IPS-18c (cell line): ENCODE measurements at regions not wholly inside any gene's neighbourhood (a gene's known extent, or its start where the extent isn't known, plus 50 kb on each side); places are given as distances from the start of the nearest gene placed in this dataset.
"Not testable (repeated sequence)": the region's sequence is repeated elsewhere in the genome, so short reads cannot be mapped to it uniquely, and the experiment has no call there.

ENCODE experiments used
- H3K4me3 ChIP-seq: 2 replicates; pipeline ENCODE4 v1.7.0; 2013; ENCODE audit warnings: low read depth, mild to moderate bottlenecking, low read length, moderate library complexity; ENCODE audit not compliant: insufficient read depth
- H3K9me3 ChIP-seq: one replicate; pipeline ENCODE4 v1.6.1; 2013; ENCODE audit warnings: mild to moderate bottlenecking, low read length, moderate library complexity; ENCODE audit not compliant: control insufficient read depth, insufficient read depth

DNA sequence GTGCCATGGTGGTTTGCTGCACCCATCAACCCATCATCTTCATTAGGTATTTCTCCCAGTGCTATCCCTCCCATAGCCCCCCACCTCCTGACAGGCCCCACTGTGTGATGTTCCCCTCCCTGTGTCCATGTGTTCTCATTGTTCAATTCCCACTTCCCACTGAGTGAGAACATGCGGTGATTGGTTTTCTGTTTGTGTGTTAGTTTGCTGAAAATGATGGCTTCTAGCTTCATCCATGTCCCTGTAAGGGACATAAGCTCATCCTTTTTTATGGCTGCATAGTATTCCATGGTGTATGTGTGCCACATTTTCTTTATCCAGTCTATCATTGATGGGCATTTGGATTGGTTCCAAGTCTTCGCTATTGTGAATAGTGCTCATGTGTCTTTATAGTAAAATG, 865.9 kb upstream of the CDH10 start:
- not testable (repeated sequence) for H3K4me3 ChIP-seq, H3K9me3 ChIP-seq

DNA sequence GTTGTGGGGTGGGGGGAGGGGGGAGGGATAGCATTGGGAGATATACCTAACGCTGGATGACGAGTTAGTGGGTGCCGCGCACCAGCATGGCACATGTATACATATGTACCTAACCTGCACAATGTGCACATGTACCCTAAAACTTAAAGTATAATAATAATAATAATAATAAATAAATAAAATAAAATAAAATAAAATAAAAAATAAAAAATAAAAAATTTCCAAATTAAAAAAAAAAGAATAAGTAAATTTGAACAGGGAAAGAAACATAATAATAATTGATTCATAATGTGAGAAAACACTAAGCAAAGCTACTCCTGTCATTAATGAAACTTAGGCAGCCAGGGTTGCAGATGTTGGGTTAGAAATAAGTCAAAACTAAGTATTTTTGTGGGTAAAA, 863.2 kb upstream of the CDH10 start:
- not testable (repeated sequence) for H3K9me3 ChIP-seq

DNA sequence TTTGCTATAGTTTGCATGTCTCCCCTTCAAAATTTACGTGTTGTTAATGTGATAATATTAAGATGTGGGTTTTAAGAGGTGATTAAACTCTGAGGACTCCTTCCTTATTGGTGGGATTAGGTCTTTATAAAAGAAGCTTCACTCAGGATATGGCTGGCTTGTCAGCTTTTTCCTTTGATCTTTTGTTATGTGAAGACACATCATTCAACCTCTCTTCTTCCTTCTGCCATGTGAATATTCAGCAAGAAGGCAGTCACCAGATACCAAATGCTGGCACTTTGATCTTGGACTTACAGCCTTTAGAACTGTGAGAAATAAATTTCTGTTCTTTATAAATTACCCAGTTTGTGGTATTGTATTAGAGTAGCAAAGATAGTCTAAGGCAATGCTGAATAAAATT, 855.9 kb upstream of the CDH10 start:
- Histone ChIP-seq H3K9me3 (no peaks in the 10 kb centered on the region), H3K4me3 (no peak overlapping the region)

More for the DNA sequence above, 863.2 kb upstream of the CDH10 start:
- not testable (repeated sequence) for H3K4me3 ChIP-seq

DNA sequence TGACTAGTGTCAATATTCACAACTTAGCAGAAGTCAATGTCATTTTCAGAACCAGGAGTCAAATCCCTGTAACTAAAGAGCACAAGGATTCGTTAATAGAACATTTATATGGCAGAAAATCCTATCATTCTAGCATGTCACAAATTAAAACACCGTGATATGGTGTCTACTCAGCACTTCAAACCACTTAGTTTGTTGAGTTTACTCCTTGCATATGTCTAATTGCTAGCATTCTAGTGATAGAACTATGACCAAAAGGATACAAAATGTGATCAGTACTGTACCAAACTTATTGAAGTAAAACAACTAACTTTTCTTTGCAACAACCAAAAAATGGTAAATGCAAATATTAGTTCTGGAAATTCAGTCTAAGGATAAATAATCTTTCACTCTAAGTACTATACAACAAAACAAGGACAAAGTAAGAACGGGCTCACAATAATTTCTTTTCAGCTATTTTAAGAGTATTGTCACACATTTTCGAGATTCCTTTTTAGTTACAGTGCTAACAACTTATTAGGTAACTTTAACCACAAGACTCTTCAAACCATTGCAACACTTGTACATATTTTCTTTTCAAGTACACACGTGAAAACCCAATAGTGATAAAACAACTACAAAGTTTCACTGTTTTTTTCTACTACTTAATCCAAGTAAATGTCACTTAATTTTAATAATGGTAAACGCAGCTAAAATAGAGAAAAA, 845.2 kb upstream of the CDH10 start:
- no peak overlapping the region for H3K4me3 ChIP-seq
- H3K9me3 ChIP-seq = no peaks in the 10 kb centered on the region

DNA sequence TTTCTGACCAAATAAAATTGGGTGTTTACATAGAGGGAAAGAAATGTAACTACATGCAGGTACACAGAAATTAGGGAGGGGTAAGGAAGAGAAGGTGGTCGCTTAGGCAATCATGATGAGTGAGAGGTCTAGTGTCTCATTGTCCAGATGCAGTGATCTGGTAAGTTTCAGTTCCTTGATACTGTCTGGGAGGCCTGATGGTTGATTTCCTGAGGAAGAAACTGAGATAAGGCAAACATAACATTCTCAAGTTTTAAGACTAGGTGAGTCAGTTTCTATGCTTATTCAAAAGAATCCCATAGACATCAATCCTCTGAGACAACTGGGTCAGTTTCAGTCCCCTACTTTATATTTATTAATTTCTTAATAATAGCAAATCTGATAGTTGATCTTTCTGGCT, 843.3 kb upstream of the CDH10 start:
- no peaks in the 10 kb centered on the region for H3K9me3 ChIP-seq
- H3K4me3 ChIP-seq = no peak overlapping the region

DNA sequence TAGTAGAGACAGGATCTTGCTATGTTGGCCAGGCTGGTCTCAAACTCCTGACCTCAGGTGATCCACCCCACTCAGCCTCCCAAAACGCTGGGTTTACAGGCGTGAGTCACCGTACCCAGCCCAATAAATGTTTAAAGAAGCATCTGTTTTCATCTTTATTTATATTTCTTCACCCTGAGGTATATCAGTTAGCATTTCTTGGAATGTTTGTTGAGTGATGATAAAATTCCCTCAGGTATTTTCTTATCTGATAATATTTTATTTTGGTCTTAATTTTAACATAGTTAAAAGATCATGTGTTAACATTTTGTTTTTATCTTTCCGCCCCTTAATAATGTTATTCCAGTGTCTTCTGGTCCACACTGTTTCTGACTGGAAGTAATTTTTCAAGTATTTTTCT, 839.6 kb upstream of the CDH10 start:
- H3K4me3 ChIP-seq = no peak overlapping the region
- no peaks in the 10 kb centered on the region for H3K9me3 ChIP-seq

DNA sequence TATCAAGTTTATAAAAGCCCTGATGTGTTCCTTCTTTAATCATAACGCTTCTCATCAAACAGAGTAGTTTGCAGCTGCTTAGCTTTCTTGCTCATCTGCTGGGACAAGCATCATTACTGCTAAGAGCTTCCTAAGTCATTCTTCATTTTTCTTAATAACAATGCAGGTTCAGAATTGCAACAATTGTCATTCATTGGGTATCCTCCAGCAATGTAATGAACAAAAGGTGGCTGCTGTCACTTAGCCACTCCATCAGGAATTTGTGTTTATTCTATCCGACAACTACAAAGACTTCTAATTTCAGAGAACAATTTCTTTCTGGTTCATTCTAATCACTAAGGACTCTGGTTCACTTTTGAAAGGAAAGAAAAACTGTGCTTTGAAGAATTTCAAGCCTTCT, 836.7 kb upstream of the CDH10 start:
- H3K9me3 ChIP-seq = no peaks in the 10 kb centered on the region
- H3K4me3 ChIP-seq = no peak overlapping the region

DNA sequence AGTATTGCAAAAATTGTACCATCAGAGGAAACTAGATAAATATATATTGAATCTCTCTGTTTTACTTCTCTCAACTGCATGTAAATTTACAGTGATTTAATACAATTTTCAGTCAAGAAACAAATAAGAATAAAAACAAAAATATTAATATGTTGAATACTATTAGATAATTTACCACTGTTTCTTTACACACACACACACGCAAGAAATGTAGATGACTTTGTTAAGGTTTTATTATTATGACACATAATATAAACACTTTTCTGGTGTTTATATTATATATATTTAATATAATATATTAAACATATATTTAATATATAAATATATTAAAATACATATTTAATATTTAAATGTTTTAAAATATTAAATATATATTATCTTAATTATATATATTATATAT, 814.3 kb upstream of the CDH10 start:
- peaks cover 2% of the 10 kb centered on the region for H3K9me3 ChIP-seq
- no peak overlapping the region for H3K4me3 ChIP-seq

DNA sequence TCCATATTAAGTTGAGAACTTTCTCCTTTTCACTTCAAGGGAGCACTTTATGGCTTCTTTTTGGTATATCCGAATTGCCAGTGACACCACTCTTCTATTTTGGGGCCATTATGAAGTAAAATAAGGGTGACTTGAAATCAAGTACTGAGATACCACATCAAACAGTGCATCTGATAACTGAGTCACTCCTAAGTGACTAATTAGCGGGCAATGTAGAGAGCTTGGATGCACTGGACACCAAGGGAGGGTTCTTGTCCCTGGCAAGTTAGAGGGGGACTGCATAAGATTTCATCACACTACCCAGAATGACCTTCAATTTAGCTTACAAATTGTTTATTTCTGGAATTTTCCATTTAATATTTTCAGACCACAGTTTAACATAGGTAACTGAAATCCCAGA, 813.9 kb upstream of the CDH10 start:
- no peak overlapping the region for H3K4me3 ChIP-seq

DNA sequence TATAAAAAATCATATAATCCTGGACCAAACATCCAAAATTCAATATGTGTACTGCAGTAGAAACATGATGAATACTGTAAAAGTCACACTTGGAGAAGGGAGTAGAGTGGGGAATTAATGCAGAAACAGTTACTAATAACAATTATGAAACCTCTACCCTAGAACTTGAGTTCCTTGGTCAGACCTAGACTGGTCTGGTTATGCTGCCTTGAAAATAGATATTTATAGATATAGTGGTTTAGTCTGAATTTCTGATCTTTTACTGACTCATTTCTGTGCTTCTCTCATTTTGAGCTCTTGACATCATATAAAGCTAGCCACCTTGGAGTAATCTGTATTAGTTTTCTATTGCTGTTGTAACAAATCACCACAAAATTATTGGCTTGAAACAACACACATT, 808.7 kb upstream of the CDH10 start:
- Histone ChIP-seq H3K4me3 (no peak overlapping the region), H3K9me3 (no peaks in the 10 kb centered on the region)

More for the DNA sequence above, 813.9 kb upstream of the CDH10 start:
- peaks cover 2% of the 10 kb centered on the region for H3K9me3 ChIP-seq

DNA sequence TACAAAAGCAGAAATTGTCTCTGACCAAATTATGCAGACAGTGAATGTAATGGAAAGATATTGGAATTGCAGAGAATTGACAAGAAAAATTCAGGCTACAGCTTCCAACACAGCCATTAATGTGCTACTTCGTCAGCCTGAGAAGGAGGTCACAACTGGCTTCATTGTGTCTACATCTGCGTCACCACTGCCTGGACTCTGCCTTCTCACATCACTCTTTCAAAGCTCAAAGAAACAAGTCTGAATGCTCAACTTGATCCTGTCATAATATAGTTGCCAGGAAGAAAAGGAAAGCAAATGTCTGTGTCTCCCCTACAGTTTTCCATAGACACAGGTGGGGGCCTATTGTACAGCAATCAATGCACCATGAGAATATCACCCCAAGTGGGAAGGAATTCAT, 806.5 kb upstream of the CDH10 start:
- H3K4me3 ChIP-seq = no peak overlapping the region
- H3K9me3 ChIP-seq = no peaks in the 10 kb centered on the region

DNA sequence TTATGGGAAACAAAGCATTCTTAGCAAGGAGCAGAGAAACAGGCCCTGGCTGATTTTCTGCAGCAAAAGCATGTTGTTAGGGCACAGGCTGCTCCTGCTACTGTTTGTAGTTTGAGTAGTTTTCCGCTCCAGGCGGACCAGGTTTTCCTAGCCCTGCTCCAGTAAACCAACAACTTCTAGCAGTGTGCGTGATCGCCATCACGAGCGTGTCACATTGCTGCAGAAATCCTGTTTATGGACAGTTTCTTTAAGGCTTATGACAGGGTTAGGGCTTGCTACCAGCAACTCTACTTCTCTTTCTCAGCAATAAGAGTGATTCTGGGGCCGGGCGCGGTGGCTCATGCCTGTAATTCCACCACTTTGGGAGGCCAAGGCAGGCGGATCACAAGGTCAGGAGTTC, 803.9 kb upstream of the CDH10 start:
- Histone ChIP-seq H3K4me3 (peak overlapping the region; percentile 15; the same call in 1 of the 2 replicates), H3K9me3 (no peaks in the 10 kb centered on the region)

DNA sequence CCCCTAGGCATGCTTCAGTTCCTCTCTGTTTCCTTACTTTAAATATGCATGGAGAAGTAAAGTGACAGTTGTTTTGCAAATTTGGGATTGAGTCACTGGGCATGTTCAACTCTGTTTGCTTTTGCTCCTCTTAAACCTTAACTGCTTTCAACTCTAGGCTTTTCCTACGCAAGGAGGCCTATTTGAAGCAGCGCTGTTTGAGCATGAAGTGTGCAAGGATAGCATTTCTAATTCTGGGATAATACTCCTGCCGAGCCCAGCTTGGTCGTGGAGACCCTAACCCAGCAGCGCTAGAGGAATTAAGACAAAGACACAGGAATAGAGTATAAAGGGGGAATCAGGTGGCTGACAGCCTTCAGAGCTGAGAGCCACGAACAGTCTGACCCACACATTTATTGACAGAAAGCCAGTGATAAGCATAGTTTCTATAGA, 803.4 kb upstream of the CDH10 start:
- peak overlapping the region; percentile 15; the same call in 1 of the 2 replicates for H3K4me3 ChIP-seq
- no peaks in the 10 kb centered on the region for H3K9me3 ChIP-seq

DNA sequence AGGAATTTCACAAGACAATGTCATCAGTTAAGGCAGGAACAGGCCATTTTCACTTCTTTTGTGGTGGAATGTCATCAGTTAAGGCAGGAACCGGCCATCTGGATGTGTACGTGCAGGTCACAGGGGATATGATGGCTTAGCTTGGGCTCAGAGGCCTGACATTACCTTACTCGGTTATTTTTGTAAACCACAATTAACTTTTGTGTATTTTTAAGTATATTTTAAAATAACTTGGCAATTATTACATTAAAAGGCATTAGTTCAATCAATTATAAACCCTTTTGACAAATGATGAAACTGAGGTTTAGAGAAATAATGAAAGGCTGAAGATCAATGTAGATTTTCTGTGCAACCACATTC, 801.3 kb upstream of the CDH10 start:
- H3K9me3 ChIP-seq, H3K4me3 ChIP-seq: not testable (repeated sequence)

DNA sequence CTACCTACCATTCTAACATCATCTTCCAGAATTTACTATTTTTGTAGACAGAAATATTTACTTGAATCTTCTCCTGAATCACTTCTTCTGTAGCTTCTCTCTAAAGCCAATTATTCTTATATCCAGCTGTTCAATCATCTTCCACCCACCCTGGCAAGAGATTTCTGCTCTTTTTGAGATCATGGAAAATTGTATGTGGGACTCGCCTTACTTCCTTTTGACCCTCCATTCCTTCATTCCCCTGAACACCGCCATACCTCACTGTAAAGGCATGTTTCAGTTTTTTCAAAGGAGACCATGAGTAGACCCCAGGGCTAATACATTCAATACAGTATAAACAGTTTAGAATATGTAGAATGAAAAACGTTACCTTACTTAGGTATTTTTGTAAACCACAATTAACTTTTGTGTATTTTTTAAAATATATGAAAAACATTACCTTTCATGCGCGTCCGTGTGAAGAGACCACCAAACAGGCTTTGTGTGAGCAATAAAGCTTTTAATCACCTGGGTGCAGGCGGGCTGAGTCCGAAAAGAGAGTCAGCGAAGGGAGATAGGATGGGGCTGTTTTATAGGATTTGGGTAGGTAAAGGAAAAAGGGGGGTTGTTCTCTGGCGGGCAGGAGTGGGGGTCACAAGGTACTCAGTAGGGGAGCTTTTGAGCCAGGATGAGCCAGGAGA, 800.7 kb upstream of the CDH10 start:
- H3K9me3 ChIP-seq = not testable (repeated sequence)
- peak overlapping the region; percentile 63 for H3K4me3 ChIP-seq

DNA sequence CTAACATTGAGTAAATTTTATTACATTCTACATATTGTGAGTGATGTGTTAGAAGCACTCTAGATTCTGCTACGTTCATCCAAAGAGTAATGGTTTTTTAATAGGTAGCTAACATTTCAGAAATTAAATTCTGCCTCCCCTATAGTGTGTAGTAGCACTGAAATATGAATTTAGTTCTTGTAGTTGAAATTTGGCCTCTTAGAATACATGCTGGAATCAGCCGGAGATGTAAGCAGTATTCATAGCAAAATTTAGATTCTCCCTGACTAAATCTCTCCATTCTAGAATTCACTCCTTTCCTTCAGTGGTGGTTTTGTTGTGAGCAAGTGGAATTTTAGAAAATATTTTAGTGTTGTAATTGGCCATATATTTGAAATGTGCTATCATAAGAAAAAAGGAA, 799.9 kb upstream of the CDH10 start:
- peak overlapping the region; percentile 63 for H3K4me3 ChIP-seq
- no peaks in the 10 kb centered on the region for H3K9me3 ChIP-seq

DNA sequence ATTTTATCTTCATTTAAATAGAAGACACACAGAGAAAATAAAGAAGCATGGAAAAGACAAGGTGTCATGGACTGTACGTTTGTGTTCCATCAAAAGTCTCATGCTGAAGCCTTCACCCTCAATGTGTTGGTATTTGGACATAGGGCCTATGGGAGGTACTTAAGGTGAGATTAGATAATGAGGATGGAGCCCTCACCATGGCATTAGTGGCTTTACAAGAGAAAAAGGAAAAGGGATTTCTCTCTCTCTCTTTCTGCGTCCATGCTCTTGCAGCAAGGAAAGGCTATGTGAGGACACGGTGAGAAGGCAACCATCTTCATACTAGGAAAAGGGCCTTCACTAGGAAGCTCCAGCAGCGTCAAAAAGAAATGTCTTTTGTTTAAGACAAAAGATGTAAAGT, 797.0 kb upstream of the CDH10 start:
- no peaks in the 10 kb centered on the region for H3K9me3 ChIP-seq
- peak overlapping the region; percentile 38 for H3K4me3 ChIP-seq

DNA sequence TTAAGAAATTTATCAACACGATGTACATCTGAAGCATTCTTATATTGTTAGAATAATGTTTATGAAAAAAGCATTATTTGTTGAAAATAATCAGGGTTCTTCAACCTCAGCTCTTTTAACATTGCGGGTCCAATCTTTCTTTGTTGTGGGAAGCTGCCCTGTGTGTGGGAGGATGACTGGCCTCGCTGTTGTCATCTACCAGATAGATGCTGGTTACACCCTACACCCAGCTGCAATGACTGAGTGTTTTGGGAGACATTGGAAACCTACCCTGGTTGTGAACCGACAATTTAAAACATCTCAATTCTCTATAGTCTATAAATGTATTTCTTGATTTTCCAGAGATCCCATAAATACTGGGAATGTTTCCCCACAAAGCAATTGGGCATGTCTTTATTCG, 794.2 kb upstream of the CDH10 start:
- no peak overlapping the region for H3K4me3 ChIP-seq
- H3K9me3 ChIP-seq = no peaks in the 10 kb centered on the region

DNA sequence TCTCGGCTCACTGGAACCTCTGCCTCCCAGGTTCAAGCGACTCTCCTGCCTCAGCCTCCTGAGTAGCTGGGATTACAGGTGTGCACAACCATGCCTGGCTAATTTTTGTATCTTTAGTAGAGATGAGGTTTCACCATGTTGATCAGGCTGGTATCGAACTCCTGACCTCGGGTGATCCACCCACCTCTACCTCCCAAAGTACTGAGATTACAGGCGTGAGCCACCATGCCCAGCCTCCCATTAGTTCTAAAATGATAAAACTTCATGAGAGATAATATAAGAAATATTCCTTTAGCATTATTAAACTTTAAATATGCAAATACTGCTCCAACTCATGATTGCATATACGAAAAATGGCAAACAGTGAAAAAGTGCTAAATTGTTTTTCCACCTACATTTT, 793.6 kb upstream of the CDH10 start:
- H3K4me3 ChIP-seq, H3K9me3 ChIP-seq: not testable (repeated sequence)
